NT2/D1 (cell line): ENCODE measurements at regions not wholly inside any gene's neighbourhood (a gene's known extent, or its start where the extent isn't known, plus 50 kb on each side); places are given as distances from the start of the nearest gene placed in this dataset.
"Not testable (repeated sequence)": the region's sequence is repeated elsewhere in the genome, so short reads cannot be mapped to it uniquely, and the experiment has no call there.

Experiments used
- DNase-seq: peaks from one replicate; pipeline ENCODE4 v3.0.0-alpha.2; 2011; ENCODE audit warnings: low read depth, low spot score
- H3K27me3 ChIP-seq: 2 replicates; pipeline ENCODE4 v1.6.0; 2011; ENCODE audit warnings: mild to moderate bottlenecking; ENCODE audit not compliant: insufficient read length, insufficient read depth
- H3K36me3 ChIP-seq: 2 replicates; pipeline ENCODE4 v1.6.1; 2011; ENCODE audit warnings: mild to moderate bottlenecking, low read length, mixed read lengths; ENCODE audit not compliant: insufficient read depth, insufficient read length
- H3K4me1 ChIP-seq: 2 replicates; pipeline ENCODE4 v1.5.1; 2011; ENCODE audit not compliant: insufficient read depth, insufficient read length
- H3K4me3 ChIP-seq: 2 replicates; pipeline ENCODE4 v1.5.1; 2011; ENCODE audit warnings: low read depth; ENCODE audit not compliant: insufficient read length
- H3K9ac ChIP-seq: 2 replicates; pipeline ENCODE4 v1.6.0; 2011; ENCODE audit warnings: low read depth; ENCODE audit not compliant: insufficient read length
- H3K9me3 ChIP-seq: 2 replicates; pipeline ENCODE4 v1.5.1; 2011; ENCODE audit warnings: mild to moderate bottlenecking, low read length; ENCODE audit not compliant: insufficient read depth
- SUZ12 ChIP-seq: IDR thresholded peaks from 2 replicates; pipeline ENCODE4 v1.6.1; 2011; ENCODE audit not compliant: insufficient read length, insufficient read depth; ENCODE audit errors: extremely low read depth
- YY1 ChIP-seq: IDR thresholded peaks from 2 replicates; pipeline ENCODE4 v1.6.1; 2011; ENCODE audit not compliant: insufficient read length, insufficient read depth
- ZNF274 ChIP-seq: IDR thresholded peaks from 2 replicates; pipeline ENCODE4 v1.6.1; 2011; ENCODE audit warnings: mild to moderate bottlenecking, low read depth, low read length

- H3K27me3 ChIP-seq = no peaks in the 10 kb centered on the region
- H3K36me3 ChIP-seq = no peaks in the 10 kb centered on the region
- no peaks in the 10 kb centered on the region for H3K9me3 ChIP-seq
- no peak for DNase-seq
- no peak overlapping the region for H3K4me3 ChIP-seq
- no peaks in the 10 kb centered on the region for H3K4me1 ChIP-seq
- no peak overlapping the region for H3K9ac ChIP-seq
- TF ChIP-seq ZNF274 (no peak), YY1 (no peak), SUZ12 (no peak)
Measured at GRCh38 chr3:20832963-20833362, 647.0 kb upstream of the SGO1 start.

- no peak for TF ChIP-seq SUZ12
- TF ChIP-seq ZNF274 = no peak
- no peak for TF ChIP-seq YY1
- Histone ChIP-seq H3K9me3 (peaks cover 18% of the 10 kb centered on the region), H3K27me3 (no peaks in the 10 kb centered on the region), H3K4me3 (no peak overlapping the region), H3K9ac (no peak overlapping the region), H3K36me3 (no peaks in the 10 kb centered on the region), H3K4me1 (no peaks in the 10 kb centered on the region)
- DNase-seq = no peak
Measured at GRCh38 chr3:20822251-20822650, 636.2 kb upstream of the SGO1 start.

GRCh38 chr3:20820872-20821271, 634.9 kb upstream of the SGO1 start:
- peaks cover 18% of the 10 kb centered on the region for H3K9me3 ChIP-seq
- H3K9ac ChIP-seq, H3K4me3 ChIP-seq, H3K27me3 ChIP-seq, DNase-seq, H3K36me3 ChIP-seq, H3K4me1 ChIP-seq: not testable (repeated sequence)

- no peaks in the 10 kb centered on the region for H3K36me3 ChIP-seq
- no peaks in the 10 kb centered on the region for H3K9me3 ChIP-seq
- H3K4me3 ChIP-seq = no peak overlapping the region
- no peaks in the 10 kb centered on the region for H3K27me3 ChIP-seq
- TF ChIP-seq YY1 = no peak
- no peak for TF ChIP-seq ZNF274
- no peak for TF ChIP-seq SUZ12
- no peak for DNase-seq
- no peaks in the 10 kb centered on the region for H3K4me1 ChIP-seq
- no peak overlapping the region for H3K9ac ChIP-seq
Measured at GRCh38 chr3:20811631-20812030, 625.6 kb upstream of the SGO1 start.

- H3K27me3 ChIP-seq = no peaks in the 10 kb centered on the region
- H3K4me1 ChIP-seq = no peaks in the 10 kb centered on the region
- H3K36me3 ChIP-seq = no peaks in the 10 kb centered on the region
- H3K9ac ChIP-seq = no peak overlapping the region
- DNase-seq = no peak
- no peak overlapping the region for H3K4me3 ChIP-seq
- no peak for TF ChIP-seq SUZ12
- TF ChIP-seq YY1 = no peak
- no peak for TF ChIP-seq ZNF274
- H3K9me3 ChIP-seq = no peaks in the 10 kb centered on the region
Measured at GRCh38 chr3:20811006-20811405, 625.0 kb upstream of the SGO1 start.

- DNase-seq = no peak
Measured at GRCh38 chr3:20810555-20810954, 624.5 kb upstream of the SGO1 start.

GRCh38 chr3:20809356-20809755, 623.4 kb upstream of the SGO1 start:
- TF ChIP-seq ZNF274 (no peak), YY1 (no peak), SUZ12 (no peak)

More at GRCh38 chr3:20810555-20810954, 624.5 kb upstream of the SGO1 start:
- TF ChIP-seq YY1 = no peak
- TF ChIP-seq SUZ12 = no peak
- no peak for TF ChIP-seq ZNF274
- Histone ChIP-seq H3K36me3 (no peaks in the 10 kb centered on the region), H3K9me3 (no peaks in the 10 kb centered on the region), H3K4me1 (no peaks in the 10 kb centered on the region), H3K27me3 (no peaks in the 10 kb centered on the region), H3K4me3 (no peak overlapping the region), H3K9ac (no peak overlapping the region)

GRCh38 chr3:20808864-20809263, 622.9 kb upstream of the SGO1 start:
- Histone ChIP-seq H3K9me3 (no peaks in the 10 kb centered on the region), H3K9ac (no peak overlapping the region), H3K4me1 (no peaks in the 10 kb centered on the region), H3K4me3 (no peak overlapping the region), H3K27me3 (no peaks in the 10 kb centered on the region), H3K36me3 (no peaks in the 10 kb centered on the region)
- TF ChIP-seq ZNF274 (no peak), YY1 (no peak), SUZ12 (no peak)
- no peak for DNase-seq

More at GRCh38 chr3:20809356-20809755, 623.4 kb upstream of the SGO1 start:
- H3K36me3 ChIP-seq = no peaks in the 10 kb centered on the region
- H3K9me3 ChIP-seq = no peaks in the 10 kb centered on the region
- no peaks in the 10 kb centered on the region for H3K4me1 ChIP-seq
- H3K9ac ChIP-seq = no peak overlapping the region
- no peak for DNase-seq
- H3K4me3 ChIP-seq = no peak overlapping the region
- no peaks in the 10 kb centered on the region for H3K27me3 ChIP-seq
